ENCODE measurements at regions not wholly inside any gene's neighbourhood (a gene's known extent, or its start where the extent isn't known, plus 50 kb on each side); places are given as distances from the start of the nearest gene placed in this dataset.

GRCh38 chr3:94784274-94784673 is 721.4 kb downstream of the NSUN3 start:
- Mint-ChIP-seq H3K4me3 (no peak overlapping the region), H3K4me1 (no peaks in the 10 kb centered on the region), H3K36me3 (no peaks in the 10 kb centered on the region), H3K27ac (no peak overlapping the region), H3K27me3 (ENCODE audit: low read depth in 3 of 3) (no peaks in the 10 kb centered on the region), H3K9me3 (peaks cover 0 to 4% (median 0%) of the 10 kb centered on the region in 7 donors)
- no peaks in the 10 kb centered on the region for H3K79me2 ChIP-seq (ENCODE audit: insufficient read depth, low read length)
- no peaks in the 10 kb centered on the region for H3K36me3 ChIP-seq (replicated peaks in 1 of 2; ENCODE audit: control insufficient read depth in 1 of 2, insufficient read depth in 2 of 2, low read length in 2 of 2)
- no peaks in the 10 kb centered on the region for H3K27me3 ChIP-seq (ENCODE audit: control insufficient read depth in 2 of 2, insufficient read depth in 2 of 2, low read length in 2 of 2)
- H4K20me1 ChIP-seq (ENCODE audit: insufficient read depth, low read length), result no peaks in the 10 kb centered on the region
- no peak overlapping the region for H2AFZ ChIP-seq (ENCODE audit: insufficient read depth, low read depth, low read length, poor library complexity, severe bottlenecking)
- H3K4me2 ChIP-seq (replicated peaks; ENCODE audit: extremely low read depth, low read length, poor library complexity, severe bottlenecking), result no peak overlapping the region
- WGBS (ENCODE audit: insufficient coverage), result no CpG with 5 or more reads among the region's 4 CpGs
- H3K9ac ChIP-seq (ENCODE audit: insufficient read depth, low read length, poor library complexity, severe bottlenecking), result no peak overlapping the region
- H3K4me3 ChIP-seq (replicated peaks in 1 of 3; ENCODE audit: low read depth in 2 of 3, low read length in 3 of 3), result no peak overlapping the region
- DNase-seq, result no peak
- no peaks in the 10 kb centered on the region for H3K4me1 ChIP-seq (ENCODE audit: control insufficient read depth in 1 of 2, insufficient read depth in 2 of 2, low read length in 2 of 2)
- intact Hi-C loops (cut with micrococcal nuclease), result no loop called here
- H3K9me3 ChIP-seq (replicated peaks in 1 of 2; ENCODE audit: control insufficient read depth in 1 of 2, insufficient read depth in 1 of 2, low read length in 2 of 2), result no peaks in the 10 kb centered on the region
- no peak for TF ChIP-seq CTCF (IDR thresholded peaks at IDR 0.05)
- H3K27ac ChIP-seq (ENCODE audit: low read depth in 1 of 2, low read length in 2 of 2), result no peak overlapping the region

- Mint-ChIP-seq H3K36me3 (no peaks in the 10 kb centered on the region), H3K9me3 (peaks cover 0 to 1% (median 0%) of the 10 kb centered on the region in 7 donors), H3K27ac (no peak overlapping the region), H3K4me3 (no peak overlapping the region), H3K27me3 (ENCODE audit: low read depth in 3 of 3) (no peaks in the 10 kb centered on the region), H3K4me1 (no peaks in the 10 kb centered on the region)
- no peak for TF ChIP-seq CTCF (IDR thresholded peaks at IDR 0.05)
- Histone ChIP-seq H3K36me3 (replicated peaks in 1 of 2; ENCODE audit: control insufficient read depth in 1 of 2, insufficient read depth in 2 of 2, low read length in 2 of 2) (no peaks in the 10 kb centered on the region), H3K9ac (ENCODE audit: insufficient read depth, low read length, poor library complexity, severe bottlenecking) (no peak overlapping the region), H2AFZ (ENCODE audit: insufficient read depth, low read depth, low read length, poor library complexity, severe bottlenecking) (no peak overlapping the region), H3K4me2 (replicated peaks; ENCODE audit: extremely low read depth, low read length, poor library complexity, severe bottlenecking) (no peak overlapping the region), H3K9me3 (replicated peaks in 1 of 2; ENCODE audit: control insufficient read depth in 1 of 2, insufficient read depth in 1 of 2, low read length in 2 of 2) (no peaks in the 10 kb centered on the region), H3K79me2 (ENCODE audit: insufficient read depth, low read length) (no peaks in the 10 kb centered on the region), H3K27me3 (ENCODE audit: control insufficient read depth in 2 of 2, insufficient read depth in 2 of 2, low read length in 2 of 2) (no peaks in the 10 kb centered on the region), H3K4me3 (replicated peaks in 1 of 3; ENCODE audit: low read depth in 2 of 3, low read length in 3 of 3) (no peak overlapping the region), H4K20me1 (ENCODE audit: insufficient read depth, low read length) (no peaks in the 10 kb centered on the region), H3K27ac (ENCODE audit: low read depth in 1 of 2, low read length in 2 of 2) (no peak overlapping the region), H3K4me1 (ENCODE audit: control insufficient read depth in 1 of 2, insufficient read depth in 2 of 2, low read length in 2 of 2) (no peaks in the 10 kb centered on the region)
- no CpG with 5 or more reads among the region's 5 CpGs for WGBS (ENCODE audit: insufficient coverage)
- intact Hi-C loops (cut with micrococcal nuclease), result no loop called here
- DNase-seq, result no peak
Observed at GRCh38 chr3:94787066-94787465, 724.2 kb downstream of the NSUN3 start.

Data from CD14-positive monocyte (primary cell).